HG02884 (cell line): ENCODE measurements at regions not wholly inside any gene's neighbourhood (a gene's known extent, or its start where the extent isn't known, plus 50 kb on each side); places are given as distances from the start of the nearest gene placed in this dataset.

Source experiments
- ATAC-seq: cut with Tn5 transposase; IDR thresholded peaks from one replicate; pipeline ENCODE4 v1.9.1; 2021; ENCODE audit warnings: mild to moderate bottlenecking, moderate library complexity; ENCODE audit not compliant: unreplicated experiment

DNA sequence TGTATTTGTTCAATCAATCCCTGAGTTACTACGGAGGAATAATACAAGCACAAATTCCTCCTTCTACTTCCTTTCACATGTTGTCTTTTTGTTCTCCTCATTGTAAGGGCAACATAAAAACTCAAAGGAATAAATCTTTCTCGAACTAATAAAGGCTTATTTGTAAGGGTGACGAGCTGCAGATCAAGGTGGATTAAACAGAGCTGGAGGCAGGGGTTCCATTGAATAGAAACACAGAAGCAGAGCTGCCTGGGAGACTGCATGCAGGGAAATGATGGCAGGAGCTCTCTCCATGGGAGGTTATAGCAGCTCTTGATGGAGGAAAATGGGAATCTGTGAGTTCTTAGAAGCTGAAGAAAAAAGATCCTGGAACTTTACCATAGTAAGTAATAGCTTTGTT lies 160.2 kb downstream of the CYYR1 start:
- ATAC-seq = no peak

DNA sequence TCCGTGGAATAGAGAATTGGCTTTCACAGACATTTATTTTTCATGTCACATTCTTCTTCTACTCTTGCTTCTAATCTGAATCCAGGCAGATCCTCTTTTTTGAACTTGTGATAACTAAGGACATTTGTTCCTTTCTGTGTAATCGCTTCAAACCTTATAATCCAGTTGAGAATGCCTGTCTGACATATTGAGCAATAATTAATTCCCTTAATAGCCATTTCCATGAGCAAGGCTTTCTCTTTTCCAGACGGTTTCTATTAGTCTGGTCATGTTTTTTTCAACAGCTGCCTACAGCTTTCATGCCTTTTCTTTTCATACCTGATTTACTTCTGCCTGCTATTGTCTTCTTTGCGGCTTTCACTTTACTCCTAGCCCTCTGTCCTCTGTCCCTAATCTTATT lies 163.4 kb downstream of the CYYR1 start:
- ATAC-seq = no peak

DNA sequence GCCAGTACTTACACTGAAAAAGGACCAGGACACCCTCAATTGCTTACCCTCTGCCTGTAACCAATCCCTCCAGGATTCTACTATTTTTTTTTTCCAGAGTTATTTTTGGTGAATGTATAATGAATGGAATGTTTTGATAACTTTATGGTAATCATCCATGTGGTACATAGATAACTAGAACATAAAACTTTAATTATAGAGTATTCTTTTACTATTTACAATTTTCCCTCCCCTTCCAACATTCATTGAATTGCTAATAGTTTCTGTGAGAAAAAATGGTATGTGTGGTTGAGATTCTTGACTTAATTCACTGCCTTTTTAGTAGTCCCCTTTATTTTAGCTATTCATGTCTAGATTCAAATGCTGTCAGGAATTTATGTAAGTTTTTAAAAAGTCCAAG lies 164.6 kb downstream of the CYYR1 start:
- no peak for ATAC-seq

DNA sequence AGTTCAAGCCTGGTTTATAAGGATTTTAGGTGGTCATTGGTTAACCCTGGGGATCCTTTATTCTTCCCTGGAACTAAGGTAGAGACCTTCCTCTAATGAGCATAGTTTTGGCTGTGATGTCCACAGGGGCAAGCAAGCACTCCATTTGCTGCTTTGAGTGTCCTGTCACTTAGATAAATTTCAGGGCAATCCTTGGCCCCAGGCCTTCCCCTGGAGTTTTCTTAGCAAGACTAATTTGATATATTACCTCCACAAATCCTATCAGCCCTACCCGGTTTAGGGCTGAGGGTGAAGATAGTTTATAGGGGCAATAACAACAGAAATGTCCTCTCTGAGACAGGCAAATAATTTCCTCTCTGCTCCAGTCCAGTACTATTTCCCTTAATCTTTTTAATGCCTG lies 166.6 kb downstream of the CYYR1 start:
- ATAC-seq = no peak

DNA sequence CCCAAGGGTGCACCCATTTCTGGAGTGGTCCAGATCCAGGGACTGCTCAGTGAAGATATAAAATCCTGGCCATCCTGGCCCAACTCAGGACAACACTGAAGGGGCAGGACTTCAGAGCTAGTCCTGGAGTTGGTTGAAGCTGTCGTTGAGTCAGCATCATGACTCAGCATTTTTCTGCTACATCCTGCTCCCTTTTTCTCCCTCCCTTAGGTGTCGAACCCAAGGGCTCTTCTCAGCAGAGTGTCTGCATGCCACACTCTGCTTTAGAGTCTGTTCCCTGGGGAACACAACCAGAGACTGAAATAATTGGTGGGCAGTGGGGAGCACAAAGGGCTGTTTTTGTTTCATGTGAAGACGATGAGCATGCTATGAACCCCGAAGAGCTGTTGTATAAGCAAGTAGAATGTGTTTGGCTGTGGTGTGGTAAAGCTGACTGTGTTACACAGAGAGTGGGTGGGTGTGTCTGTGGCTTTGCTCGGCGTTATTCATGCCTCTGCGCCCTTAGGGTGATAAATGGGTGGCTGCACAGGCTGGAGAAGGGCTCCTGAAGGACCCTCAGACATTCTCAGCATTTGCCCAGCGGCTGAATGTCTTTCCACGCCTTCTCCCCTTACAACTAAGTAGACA lies 167.2 kb downstream of the CYYR1 start:
- ATAC-seq = no peak

DNA sequence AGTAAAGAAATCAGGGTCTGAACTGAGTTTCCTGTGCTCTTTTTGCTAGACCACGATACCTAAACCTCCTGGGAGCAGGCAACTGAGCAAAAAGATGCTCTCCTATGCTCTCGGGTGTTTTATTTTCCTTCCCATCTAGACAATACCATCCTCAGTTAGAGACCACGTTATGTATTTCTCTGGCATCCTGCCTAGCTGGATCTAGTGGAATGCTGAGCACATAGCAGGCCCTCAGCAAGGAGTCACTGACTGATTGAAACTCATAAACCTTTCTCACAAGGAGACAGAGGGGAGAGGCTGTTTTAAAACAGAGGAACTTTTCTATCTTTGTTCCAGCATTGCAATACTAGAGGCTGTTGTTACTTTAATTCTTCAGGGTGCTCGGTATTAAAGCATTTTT lies 168.0 kb downstream of the CYYR1 start:
- ATAC-seq = no peak

DNA sequence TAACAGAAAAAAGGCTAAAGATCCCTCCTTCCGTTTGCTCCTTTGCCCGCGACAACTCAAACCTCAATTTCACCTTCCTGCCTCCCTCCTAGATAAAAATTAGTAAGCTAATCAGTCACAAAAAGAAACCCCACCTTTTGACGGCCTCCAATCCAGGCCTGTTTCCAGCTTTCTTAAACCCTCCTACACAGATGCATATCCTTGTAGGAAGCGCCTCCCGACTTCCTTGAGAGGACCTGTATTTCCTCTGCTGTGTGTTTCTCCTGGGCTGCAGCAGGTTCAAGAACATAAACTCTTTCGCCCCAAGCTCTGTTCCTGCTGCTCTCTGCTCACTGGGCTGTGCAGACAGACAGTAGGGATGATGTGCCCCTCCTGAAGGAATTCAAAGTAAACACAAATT lies 168.8 kb downstream of the CYYR1 start:
- no peak for ATAC-seq

DNA sequence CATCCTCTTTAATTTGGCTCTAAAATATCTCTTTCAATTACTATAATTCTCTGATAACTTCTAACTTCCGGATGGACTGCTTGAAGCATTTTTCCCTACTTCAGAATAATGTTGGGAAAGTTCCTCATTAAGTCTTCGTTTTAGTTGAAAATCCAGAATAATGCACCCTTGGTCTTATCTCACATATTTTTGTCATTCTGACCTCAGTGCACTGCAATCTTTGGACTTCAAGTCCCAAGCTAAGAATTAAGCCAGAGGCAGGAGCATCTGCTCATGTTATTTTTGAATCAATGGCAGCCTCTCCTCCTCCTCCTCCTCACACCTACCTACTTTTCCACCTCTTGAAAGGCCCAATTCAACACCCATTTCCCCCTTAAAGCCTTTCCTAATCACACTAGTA lies 169.8 kb downstream of the CYYR1 start:
- ATAC-seq = no peak

DNA sequence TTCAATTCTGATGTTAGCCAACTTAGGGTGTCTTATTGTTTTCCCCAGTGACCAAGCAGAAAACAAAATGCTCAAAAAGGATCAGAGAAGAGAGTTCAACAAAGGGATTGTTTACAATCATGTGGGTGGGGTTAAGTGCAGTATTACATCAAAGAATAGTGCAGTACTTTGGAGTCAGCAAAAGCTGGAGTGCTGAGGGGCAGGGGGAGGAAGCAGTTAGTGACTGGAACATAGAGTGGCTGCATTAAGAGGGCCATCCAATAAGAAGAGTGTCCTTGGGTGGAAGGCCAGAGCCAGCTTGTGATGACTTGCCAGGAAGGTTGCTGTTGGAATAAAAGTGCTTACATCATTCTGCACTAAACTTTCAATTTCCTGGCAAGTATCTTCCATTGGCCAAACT lies 175.5 kb downstream of the CYYR1 start:
- no peak for ATAC-seq

DNA sequence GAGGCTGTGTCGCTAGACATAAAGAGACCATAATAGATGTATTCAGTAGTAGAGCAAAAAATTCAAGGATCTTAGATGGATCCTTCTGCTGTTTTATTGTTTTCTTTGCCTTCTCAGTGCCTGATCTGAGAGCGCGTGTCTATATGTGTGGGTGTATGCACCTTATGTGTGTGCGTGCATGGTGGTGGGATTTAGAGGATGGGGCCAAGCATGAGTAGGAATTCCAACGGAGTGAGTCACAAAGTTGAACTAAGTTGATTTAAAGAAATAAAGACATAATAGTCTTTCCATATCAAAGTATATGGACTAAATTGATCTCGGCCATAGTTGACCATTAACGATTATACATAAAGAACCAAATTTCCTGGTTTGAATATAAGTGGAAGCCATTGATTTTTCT lies 178.7 kb downstream of the CYYR1 start:
- no peak for ATAC-seq

DNA sequence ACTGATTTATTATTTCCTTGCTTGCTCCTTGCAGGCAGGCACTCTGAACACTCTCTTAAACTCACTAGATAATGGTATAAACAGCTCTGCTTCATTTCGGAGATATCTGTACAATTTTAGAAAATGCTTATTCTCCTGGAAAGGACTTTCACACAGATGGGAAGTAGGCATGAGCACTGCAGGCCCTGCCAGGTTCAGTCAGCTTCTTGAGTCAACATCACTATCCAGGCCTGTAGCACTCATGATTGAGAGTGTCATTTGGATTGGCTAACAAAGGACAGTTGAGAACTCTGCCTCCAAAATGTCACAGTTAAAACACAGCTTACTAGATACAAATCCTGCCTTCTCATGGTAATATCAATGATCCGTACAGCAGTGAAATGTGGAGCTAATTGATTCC lies 181.9 kb downstream of the CYYR1 start:
- no peak for ATAC-seq

DNA sequence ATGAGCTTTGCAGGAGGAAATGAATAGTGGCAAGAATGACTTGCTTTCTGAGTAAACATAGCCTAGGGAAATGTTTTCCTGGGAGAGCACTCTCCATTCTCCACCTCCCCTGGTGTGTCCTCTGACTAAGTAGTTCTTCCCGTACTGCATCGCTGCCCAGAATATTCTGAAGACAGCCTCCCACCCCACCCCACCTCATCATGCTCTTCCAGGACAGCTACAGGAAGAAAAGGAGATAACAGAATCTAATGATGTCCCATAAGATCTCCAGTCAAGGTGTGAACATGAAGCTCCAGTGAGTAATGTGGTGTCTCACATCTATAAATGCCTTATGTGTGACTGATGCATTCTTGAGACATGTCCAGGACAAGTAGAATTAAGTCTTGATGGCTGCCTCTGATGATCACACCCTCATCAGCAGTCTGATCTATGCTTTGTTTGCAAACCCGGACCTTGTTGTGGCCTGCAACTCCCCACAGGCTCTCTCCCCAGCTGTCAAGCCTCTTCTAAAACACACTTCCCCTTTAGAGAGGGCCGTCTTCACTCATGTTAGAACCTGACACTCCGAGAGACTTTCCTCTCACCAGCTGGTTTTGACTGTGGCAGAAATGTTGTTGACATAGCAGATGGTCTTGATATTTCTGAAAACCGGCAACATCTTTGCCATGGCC lies 183.0 kb downstream of the CYYR1 start:
- peak; percentile 71 for ATAC-seq

DNA sequence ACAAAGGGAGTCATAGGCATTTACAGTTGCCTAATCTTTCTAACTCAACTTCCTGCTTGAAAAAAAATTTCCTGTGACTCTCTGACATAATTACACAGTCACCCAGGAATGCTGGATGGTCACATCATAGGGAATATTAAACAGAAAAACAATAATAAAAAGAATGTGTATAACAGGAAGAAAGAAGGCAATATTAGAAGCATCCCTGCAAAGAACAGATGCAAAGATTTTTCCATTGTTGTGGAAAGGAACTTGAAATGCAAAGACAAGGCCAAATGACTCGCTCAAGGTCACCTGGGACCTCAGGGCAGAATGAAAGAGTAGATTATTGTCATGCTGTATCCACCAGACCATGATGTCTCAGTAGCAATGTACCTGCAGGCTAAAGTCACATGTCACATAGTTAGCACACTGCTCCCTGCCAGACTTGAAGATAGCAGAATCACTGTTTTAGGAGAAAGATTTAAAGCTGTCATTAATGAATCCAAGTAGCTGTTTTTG lies 184.3 kb downstream of the CYYR1 start:
- no peak for ATAC-seq

DNA sequence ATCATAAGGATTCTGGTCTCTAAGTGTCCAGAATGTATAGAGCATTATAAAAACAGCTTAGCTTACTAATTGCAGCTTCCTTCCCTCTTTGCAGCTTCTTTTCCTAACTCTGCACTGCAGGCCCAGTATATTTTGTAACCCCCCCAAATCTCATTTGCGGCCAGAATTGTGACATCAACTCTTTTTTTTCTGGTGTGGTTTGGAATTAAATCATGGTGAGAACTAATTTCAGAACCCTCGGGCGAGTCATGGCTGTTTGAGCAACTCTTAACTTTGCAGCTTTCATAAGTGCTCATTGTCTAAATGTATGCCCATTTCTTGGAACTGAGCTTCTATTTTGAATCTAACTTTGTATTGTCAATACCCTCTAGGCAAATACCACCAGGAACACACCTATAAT lies 187.4 kb downstream of the CYYR1 start:
- no peak for ATAC-seq

DNA sequence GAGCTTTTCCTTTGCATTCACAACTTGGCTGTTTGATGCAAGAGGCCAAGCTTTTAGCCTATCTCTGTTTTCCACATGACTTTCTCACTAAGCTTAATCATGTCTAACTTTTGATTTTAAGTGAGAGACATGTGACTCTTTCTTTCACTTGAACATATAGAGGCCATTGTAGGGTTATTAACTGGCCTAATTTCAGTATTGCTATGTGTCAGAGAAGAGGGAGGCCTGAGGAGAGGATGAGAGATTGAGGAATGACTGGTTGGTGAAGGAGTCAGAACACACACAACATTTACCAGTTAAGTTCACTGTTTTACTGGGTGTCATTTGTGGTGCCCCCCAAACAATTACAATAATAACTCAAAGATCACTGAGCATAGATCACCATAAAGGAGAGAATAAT lies 193.5 kb downstream of the CYYR1 start:
- no peak for ATAC-seq

DNA sequence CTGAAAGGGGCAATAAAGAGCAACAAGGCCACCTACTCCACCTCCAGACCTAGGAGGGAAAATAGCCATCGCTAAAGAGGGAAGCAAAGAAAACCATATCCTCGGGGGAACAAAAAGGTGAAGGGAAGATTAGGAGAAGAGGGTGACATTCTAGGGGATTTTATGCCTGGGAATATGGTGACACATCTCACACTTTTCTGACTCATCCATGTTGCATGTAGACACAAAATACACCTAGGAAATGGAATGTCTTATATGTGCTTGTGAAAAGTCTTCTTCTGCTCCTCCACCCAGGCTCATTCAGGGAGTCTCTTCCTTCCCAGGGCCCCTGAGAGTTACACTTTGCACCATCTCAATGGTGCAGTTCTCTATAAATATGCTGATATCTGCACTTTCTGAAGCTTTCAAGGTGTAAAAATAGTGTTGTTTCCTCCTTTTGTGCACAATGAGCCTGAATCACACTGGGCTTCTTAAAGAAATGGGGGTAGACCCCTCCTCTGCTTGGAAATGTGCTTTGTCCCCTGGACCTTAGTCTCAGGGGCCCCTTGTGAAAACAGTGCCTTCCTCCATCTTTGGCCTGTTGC lies 195.9 kb downstream of the CYYR1 start:
- ATAC-seq = no peak

DNA sequence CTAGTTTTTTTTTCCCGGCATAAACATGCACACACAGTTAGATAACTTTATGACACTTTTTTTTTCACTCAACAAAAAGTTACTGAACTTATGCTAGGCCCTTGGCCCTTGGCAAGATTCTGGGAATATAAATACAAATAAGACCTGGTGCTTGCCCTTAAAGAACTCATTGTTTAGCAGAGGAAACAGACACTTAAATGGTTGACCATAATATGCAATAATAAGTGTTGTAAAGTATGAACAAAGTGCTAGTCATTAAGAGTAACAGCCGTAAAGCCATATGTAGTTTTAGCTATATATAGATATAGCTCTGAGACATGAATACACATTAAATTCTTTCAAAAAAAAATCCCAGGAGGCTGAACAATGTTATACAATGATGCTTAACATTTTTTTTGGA lies 198.3 kb downstream of the CYYR1 start:
- ATAC-seq = no peak

DNA sequence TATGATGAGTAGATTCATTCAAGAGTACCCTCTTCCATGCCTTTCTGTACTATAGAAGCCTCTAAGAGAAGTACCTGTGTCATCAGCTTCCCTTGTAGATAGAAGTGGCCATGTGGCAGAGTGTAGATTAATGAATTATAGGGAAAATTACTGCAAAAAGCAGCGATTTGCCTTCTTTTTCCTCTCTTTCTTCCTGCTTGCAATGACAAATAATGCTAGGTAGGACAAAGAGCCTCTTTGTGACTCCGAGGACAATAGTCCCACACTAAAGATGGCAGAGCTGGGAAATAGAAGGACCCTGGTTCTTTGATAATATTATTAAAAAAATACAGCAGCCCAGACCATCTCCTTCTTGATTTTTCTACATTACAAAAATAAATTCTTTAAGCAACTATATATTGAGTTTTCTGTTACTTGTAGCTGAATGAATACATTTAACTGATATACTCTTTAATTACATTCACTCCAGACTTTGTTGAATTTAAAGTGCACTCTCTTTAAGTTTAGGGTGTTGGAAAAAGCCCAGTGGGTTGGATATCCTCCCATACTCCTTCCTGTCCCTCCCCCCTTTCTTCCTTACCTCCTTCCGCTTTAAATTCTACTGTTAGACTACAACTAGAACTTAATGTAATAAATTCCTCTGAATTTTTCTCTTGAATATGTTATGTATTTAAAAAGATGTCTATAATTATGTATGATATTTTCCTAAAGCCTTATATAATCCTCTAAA lies 198.2 kb upstream of the APP start:
- ATAC-seq = no peak

DNA sequence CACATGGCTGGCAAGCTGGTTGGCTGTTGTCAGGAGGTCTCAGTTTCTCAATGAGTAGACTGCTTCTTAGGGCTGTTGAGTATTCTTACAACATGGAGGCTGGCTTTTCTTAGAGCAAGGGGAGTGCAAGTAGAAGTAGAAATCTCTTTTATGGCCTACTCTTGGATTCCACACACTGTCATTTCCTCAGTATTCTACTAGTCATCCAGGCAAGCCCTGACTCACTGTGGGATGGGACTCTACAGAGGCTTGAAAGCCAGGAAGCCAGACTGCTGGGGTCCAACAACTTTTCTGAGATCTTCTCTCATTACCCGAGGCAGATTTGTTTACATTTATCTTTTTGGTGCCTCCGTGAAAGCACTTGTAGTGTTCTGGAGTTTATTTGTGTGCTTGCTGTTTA lies 196.2 kb upstream of the APP start:
- no peak for ATAC-seq

DNA sequence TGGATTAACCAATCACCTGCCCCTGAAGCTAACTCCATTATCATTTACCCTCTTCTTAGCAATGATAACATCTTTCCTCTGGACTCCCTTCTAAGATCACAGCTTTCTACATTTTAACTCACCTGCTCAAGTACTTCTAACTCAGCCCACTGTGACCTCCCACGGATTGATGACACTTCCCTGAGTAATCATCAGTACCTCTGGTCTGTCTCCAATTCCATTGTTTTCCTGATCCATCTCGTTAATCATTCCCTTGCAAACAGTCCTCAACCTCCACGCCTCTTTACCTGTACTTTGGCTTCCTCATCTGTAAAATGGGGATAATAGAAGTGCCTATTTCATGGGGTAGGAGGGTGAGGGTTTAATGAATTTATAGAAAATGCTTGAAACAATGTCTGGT lies 195.3 kb upstream of the APP start:
- no peak for ATAC-seq

DNA sequence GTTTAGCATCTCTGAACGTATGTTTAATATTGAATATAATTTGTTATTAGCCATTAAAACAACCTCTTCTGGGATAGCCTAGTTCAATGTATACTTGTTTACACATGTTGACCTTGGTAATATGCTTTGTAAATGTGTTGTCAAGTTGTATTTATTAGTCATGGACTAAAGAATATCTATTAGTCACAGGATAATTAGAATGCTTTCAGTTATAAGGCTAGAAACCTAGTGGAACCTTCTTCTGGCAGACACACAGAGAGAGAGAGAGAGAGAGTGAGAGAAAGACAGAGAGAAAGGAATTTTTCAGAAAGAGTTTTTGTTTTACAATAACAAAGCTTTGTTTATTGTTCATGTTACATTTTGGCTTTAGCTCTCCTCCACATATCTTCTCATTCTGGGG lies 181.1 kb upstream of the APP start:
- ATAC-seq = no peak

DNA sequence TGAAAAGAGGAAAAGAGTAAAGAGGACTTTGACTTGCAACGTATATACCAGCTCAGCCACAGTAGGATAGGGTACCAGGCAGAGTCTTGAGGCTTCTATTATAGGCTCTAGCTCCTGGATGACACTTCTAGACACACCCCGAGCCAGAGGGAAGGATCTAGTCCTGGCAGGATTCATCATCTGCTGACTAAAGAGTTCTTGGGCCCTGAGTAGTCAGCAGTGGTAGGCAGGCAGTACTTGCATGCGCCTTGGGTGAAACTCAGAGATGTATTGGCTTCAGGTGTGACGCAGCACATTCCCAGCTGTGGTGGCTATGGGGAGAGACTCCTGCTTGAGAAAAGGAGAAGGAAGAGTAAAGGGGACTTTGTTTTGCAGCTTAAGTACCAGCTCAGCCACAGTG lies 162.3 kb upstream of the APP start:
- no peak for ATAC-seq
